Prostate gland (tissue), 2 donors: ENCODE measurements at regions not wholly inside any gene's neighbourhood (a gene's known extent, or its start where the extent isn't known, plus 50 kb on each side); places are given as distances from the start of the nearest gene placed in this dataset.

ENCODE experiments used
- POLR2A ChIP-seq: fragments of 450-650 bp; IDR thresholded peaks from one replicate; pipeline ENCODE4 v1.6.1; 2016; ENCODE audit warnings: antibody characterized with exemption, mild to moderate bottlenecking
- POLR2AphosphoS5 ChIP-seq: sonication (generic); formaldehyde crosslinking; IDR thresholded peaks from one replicate; pipeline ENCODE4 v1.6.1; 2017; ENCODE audit warnings: antibody characterized with exemption
- TF ChIP-seq, protein P1 (sequence below), 4 experiments: fragments of 200-600 bp in 2 of 4; fragments of 450-650 bp in 2 of 4; sonication (generic) in 2 of 4; IDR thresholded peaks; 1 replicate in 3 of 4; 2 replicates in 1 of 4; pipeline ENCODE4 v1.5.1; 2016 to 2019; ENCODE audit warnings: antibody characterized with exemption in 4 of 4, mild to moderate bottlenecking in 2 of 4, moderate library complexity in 2 of 4

DNA sequence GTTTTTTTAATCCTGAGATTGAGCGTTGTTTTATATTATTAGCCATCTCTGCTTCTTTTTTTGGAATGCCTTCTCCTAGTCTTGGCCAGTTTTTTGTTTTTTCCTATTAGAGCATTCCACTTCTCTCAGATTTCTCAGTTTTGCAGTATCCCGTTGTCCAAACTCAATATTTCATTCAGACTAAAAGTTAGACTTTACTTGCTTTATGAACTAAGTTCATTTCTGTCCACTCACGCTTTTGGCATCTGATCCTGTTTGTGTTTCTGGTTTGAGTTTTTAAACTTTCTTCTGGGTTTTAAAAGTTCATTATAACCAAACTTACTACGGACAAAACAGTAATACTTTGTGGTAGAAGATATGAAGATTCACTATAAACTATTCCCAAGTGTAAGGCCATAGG is 288.3 kb upstream of the MPDZ start:
- TF ChIP-seq, protein P1, sequence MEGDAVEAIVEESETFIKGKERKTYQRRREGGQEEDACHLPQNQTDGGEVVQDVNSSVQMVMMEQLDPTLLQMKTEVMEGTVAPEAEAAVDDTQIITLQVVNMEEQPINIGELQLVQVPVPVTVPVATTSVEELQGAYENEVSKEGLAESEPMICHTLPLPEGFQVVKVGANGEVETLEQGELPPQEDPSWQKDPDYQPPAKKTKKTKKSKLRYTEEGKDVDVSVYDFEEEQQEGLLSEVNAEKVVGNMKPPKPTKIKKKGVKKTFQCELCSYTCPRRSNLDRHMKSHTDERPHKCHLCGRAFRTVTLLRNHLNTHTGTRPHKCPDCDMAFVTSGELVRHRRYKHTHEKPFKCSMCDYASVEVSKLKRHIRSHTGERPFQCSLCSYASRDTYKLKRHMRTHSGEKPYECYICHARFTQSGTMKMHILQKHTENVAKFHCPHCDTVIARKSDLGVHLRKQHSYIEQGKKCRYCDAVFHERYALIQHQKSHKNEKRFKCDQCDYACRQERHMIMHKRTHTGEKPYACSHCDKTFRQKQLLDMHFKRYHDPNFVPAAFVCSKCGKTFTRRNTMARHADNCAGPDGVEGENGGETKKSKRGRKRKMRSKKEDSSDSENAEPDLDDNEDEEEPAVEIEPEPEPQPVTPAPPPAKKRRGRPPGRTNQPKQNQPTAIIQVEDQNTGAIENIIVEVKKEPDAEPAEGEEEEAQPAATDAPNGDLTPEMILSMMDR (IDR thresholded peaks at IDR 0.05): no peak
- TF ChIP-seq POLR2AphosphoS5: no peak
- TF ChIP-seq POLR2A: no peak
